ENCODE measurements at regions not wholly inside any gene's neighbourhood (a gene's known extent, or its start where the extent isn't known, plus 50 kb on each side); places are given as distances from the start of the nearest gene placed in this dataset.

- TF ChIP-seq CTCF (conservative IDR thresholded peaks at IDR 0.05; ENCODE audit: low read depth, low read length) = peak; percentile 53
- TF ChIP-seq EZH2 (IDR thresholded peaks at IDR 0.05; ENCODE audit: low read length, unreplicated experiment) = no peak
Measured at GRCh38 chr2:183359867-183360266, 235.6 kb downstream of the NUP35 start.
